WTC11 (cell line): ENCODE measurements at regions not wholly inside any gene's neighbourhood (a gene's known extent, or its start where the extent isn't known, plus 50 kb on each side); places are given as distances from the start of the nearest gene placed in this dataset.

Experiments used
- ATAC-seq: fragments of 200-7000 bp; cut with Tn5 transposase; 2 replicates; pipeline ENCODE4 v1.10.0; 2021; ENCODE audit warnings: mild to moderate bottlenecking, moderate library complexity
- CTCF ChIA-PET: fragments of 300-600 bp; sonication (Branson Sonifier 250); formaldehyde crosslinking; loops from one replicate; lab custom pipeline; 2021; ENCODE audit warnings: antibody characterized with exemption; lab: Charles Lee
- POLR2A ChIA-PET: fragments of 350-600 bp; sonication (Branson Sonifier 250); formaldehyde crosslinking; loops from one replicate; lab custom pipeline; 2021; ENCODE audit warnings: antibody characterized with exemption; lab: Charles Lee
- DNase-seq: peaks from one replicate; pipeline ENCODE4 v3.0.0; 2021; ENCODE audit warnings: low spot score
- H3K27ac Mint-ChIP-seq: 2 replicates; pipeline ENCODE4 v1.8.0; 2021; ENCODE audit warnings: mixed read lengths
- H3K27me3 Mint-ChIP-seq: 2 replicates; pipeline ENCODE4 v1.8.0; 2021; ENCODE audit warnings: low read depth, mild to moderate bottlenecking, moderate library complexity, mixed read lengths
- H3K36me3 Mint-ChIP-seq: 2 replicates; pipeline ENCODE4 v1.8.0; 2021; ENCODE audit warnings: mixed read lengths
- H3K4me1 Mint-ChIP-seq: 2 replicates; pipeline ENCODE4 v1.8.0; 2022; ENCODE audit warnings: mixed read lengths
- H3K4me3 Mint-ChIP-seq: 2 replicates; pipeline ENCODE4 v1.8.0; 2021; ENCODE audit warnings: mild to moderate bottlenecking, moderate library complexity, mixed read lengths
- H3K9me3 Mint-ChIP-seq: 2 replicates; pipeline ENCODE4 v1.8.0; 2021; ENCODE audit warnings: mixed read lengths
- CREM ChIP-seq: sonication (generic); formaldehyde crosslinking; IDR thresholded peaks from 2 replicates; pipeline ENCODE4 v1.8.1; 2022; ENCODE audit warnings: mild to moderate bottlenecking, missing genetic modification reagents, moderate library complexity
- ELF4 ChIP-seq: sonication (generic); formaldehyde crosslinking; IDR thresholded peaks from 2 replicates; pipeline ENCODE4 v1.8.1; 2022; ENCODE audit warnings: low read depth, mild to moderate bottlenecking, moderate library complexity, missing genetic modification reagents
- FOXP1 ChIP-seq: sonication (generic); formaldehyde crosslinking; IDR thresholded peaks from 2 replicates; pipeline ENCODE4 v1.8.0; 2022; ENCODE audit warnings: missing genetic modification reagents, mild to moderate bottlenecking, moderate library complexity, borderline replicate concordance
- GTF2I ChIP-seq: fragments of 250-450 bp; sonication (Bioruptor Pico); conservative IDR thresholded peaks from 2 replicates; pipeline ENCODE4 v1.4.0; 2021; ENCODE audit warnings: mild to moderate bottlenecking
- IRF2 ChIP-seq: sonication (generic); formaldehyde crosslinking; IDR thresholded peaks from 2 replicates; pipeline ENCODE4 v1.8.0; 2022; ENCODE audit warnings: low read depth, missing genetic modification reagents, borderline replicate concordance
- KAT7 ChIP-seq: sonication (generic); formaldehyde crosslinking; IDR thresholded peaks from 2 replicates; pipeline ENCODE4 v1.8.1; 2023; ENCODE audit warnings: missing genetic modification reagents, mild to moderate bottlenecking, borderline replicate concordance
- MXD4 ChIP-seq: fragments of 250-450 bp; sonication (Bioruptor Pico); IDR thresholded peaks from 2 replicates; pipeline ENCODE4 v1.8.0; 2021; ENCODE audit warnings: mild to moderate bottlenecking, moderate library complexity, borderline replicate concordance
- MYBL2 ChIP-seq: sonication (generic); formaldehyde crosslinking; IDR thresholded peaks from 2 replicates; pipeline ENCODE4 v1.8.1; 2023; ENCODE audit warnings: mild to moderate bottlenecking, moderate library complexity, missing genetic modification reagents
- NFATC4 ChIP-seq: fragments of 250-450 bp; sonication (Bioruptor Pico); IDR thresholded peaks from 2 replicates; pipeline ENCODE4 v1.9.0; 2021; ENCODE audit warnings: mild to moderate bottlenecking
- NR1H2 ChIP-seq: sonication (generic); formaldehyde crosslinking; IDR thresholded peaks from 2 replicates; pipeline ENCODE4 v1.9.0; 2021; ENCODE audit warnings: mild to moderate bottlenecking, moderate library complexity, missing genetic modification reagents
- NR3C1 ChIP-seq: sonication (generic); formaldehyde crosslinking; conservative IDR thresholded peaks from 2 replicates; pipeline ENCODE4 v1.8.1; 2023; ENCODE audit warnings: low read depth, mild to moderate bottlenecking, missing genetic modification reagents
- RORB ChIP-seq: fragments of 250-450 bp; sonication (Bioruptor Pico); IDR thresholded peaks from 2 replicates; pipeline ENCODE4 v1.9.0; 2021; ENCODE audit warnings: mild to moderate bottlenecking
- SMAD4 ChIP-seq: sonication (generic); formaldehyde crosslinking; IDR thresholded peaks from 2 replicates; pipeline ENCODE4 v1.8.0; 2022; ENCODE audit warnings: mild to moderate bottlenecking, missing genetic modification reagents
- SOX15 ChIP-seq: fragments of 250-450 bp; sonication (Bioruptor Pico); IDR thresholded peaks from 2 replicates; pipeline ENCODE4 v1.9.0; 2021; ENCODE audit warnings: mild to moderate bottlenecking
- TCF7 ChIP-seq: sonication (generic); formaldehyde crosslinking; IDR thresholded peaks from 2 replicates; pipeline ENCODE4 v1.8.0; 2022; ENCODE audit warnings: mild to moderate bottlenecking, low read depth, missing genetic modification reagents, moderate library complexity
- TEAD4 ChIP-seq: sonication (generic); formaldehyde crosslinking; IDR thresholded peaks from 2 replicates; pipeline ENCODE4 v1.8.0; 2022; ENCODE audit warnings: mild to moderate bottlenecking, missing genetic modification reagents
- TP53 ChIP-seq: sonication (generic); formaldehyde crosslinking; IDR thresholded peaks from 2 replicates; pipeline ENCODE4 v1.8.1; 2023; ENCODE audit warnings: mild to moderate bottlenecking, missing genetic modification reagents
- ZNF232 ChIP-seq: sonication (generic); formaldehyde crosslinking; IDR thresholded peaks from 2 replicates; pipeline ENCODE4 v1.8.0; 2022; ENCODE audit warnings: mild to moderate bottlenecking, missing genetic modification reagents
- ZNF416 ChIP-seq: fragments of 250-450 bp; sonication (Bioruptor Pico); IDR thresholded peaks from 2 replicates; pipeline ENCODE4 v1.9.0; 2021; ENCODE audit warnings: mild to moderate bottlenecking, inconsistent platforms
- TF ChIP-seq, protein P1 (sequence below): sonication (generic); formaldehyde crosslinking; IDR thresholded peaks from 2 replicates; pipeline ENCODE4 v1.8.0; 2022; ENCODE audit warnings: mild to moderate bottlenecking, missing genetic modification reagents
- TF ChIP-seq, protein P2 (sequence below): sonication (generic); formaldehyde crosslinking; IDR thresholded peaks from 2 replicates; pipeline ENCODE4 v1.8.0; 2022; ENCODE audit warnings: mild to moderate bottlenecking, missing genetic modification reagents
- TF ChIP-seq, protein P3 (sequence below): sonication (generic); formaldehyde crosslinking; IDR thresholded peaks from 2 replicates; pipeline ENCODE4 v1.8.1; 2023; ENCODE audit warnings: mild to moderate bottlenecking, moderate library complexity, missing genetic modification reagents
- TF ChIP-seq, protein P4 (sequence below): sonication (generic); formaldehyde crosslinking; IDR thresholded peaks from 2 replicates; pipeline ENCODE4 v1.8.0; 2022; ENCODE audit warnings: missing genetic modification reagents
- TF ChIP-seq, protein P5 (sequence below): sonication (generic); formaldehyde crosslinking; IDR thresholded peaks from 2 replicates; pipeline ENCODE4 v1.8.1; 2022; ENCODE audit warnings: mild to moderate bottlenecking, missing genetic modification reagents, moderate library complexity, borderline replicate concordance

DNA sequence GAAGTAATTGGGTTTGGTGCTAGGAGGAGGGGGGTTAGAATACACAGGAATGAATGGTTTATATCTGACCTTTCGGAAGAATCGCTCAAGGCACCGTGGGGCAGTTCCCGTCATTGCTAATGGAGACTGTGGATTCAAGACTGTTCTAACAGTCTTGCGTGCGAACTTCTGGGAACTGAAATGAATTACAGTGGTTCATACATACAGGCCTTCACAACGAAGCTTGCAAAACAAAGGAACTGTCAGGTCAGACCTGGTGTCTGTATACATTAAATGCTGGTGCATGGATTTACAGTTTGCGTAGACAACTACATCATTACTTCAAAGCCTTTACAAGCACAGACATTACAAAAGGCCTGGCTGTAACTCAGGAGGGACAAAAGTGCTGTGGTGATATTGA lies 983.9 kb downstream of the CDH11 start (continued):
- no peak for TF ChIP-seq ZNF232 (CRISPR knock-in tag)
- TF ChIP-seq, protein P1, sequence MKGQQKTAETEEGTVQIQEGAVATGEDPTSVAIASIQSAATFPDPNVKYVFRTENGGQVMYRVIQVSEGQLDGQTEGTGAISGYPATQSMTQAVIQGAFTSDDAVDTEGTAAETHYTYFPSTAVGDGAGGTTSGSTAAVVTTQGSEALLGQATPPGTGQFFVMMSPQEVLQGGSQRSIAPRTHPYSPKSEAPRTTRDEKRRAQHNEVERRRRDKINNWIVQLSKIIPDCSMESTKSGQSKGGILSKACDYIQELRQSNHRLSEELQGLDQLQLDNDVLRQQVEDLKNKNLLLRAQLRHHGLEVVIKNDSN (CRISPR knock-in tag): no peak
- TF ChIP-seq MXD4 (CRISPR knock-in tag): no peak
- TF ChIP-seq SOX15 (CRISPR knock-in tag): no peak
- no peak for TF ChIP-seq CREM (CRISPR knock-in tag)

DNA sequence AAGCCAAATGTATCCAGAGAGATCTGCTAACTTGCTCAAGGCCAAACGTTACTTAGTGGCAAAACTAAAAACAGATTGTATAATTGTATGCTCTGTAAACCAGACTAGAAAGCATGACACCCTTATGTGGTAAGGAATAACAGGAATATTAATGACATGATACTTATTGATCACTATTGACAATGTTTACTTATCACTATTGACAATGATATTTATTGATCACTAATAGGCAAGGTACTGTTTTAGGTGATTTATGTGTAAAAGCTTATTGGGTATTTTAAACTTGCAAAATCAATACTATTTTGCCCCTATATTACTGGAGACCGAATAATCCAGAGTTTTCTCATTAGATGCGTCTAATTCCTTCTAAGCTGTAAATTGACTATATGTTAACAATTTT lies 985.1 kb downstream of the CDH11 start:
- Mint-ChIP-seq H3K36me3 (no peaks in the 10 kb centered on the region), H3K9me3 (peaks cover 6% of the 10 kb centered on the region), H3K27me3 (no peaks in the 10 kb centered on the region), H3K4me3 (no peak overlapping the region), H3K27ac (no peak overlapping the region), H3K4me1 (peaks cover 7% of the 10 kb centered on the region)
- CTCF ChIA-PET: no interaction called here
- no peak for ATAC-seq
- TF ChIP-seq TCF7 (no peak), RORB (CRISPR knock-in tag) (no peak), ELF4 (CRISPR knock-in tag) (no peak), NFATC4 (CRISPR knock-in tag) (no peak), KAT7 (no peak), ZNF232 (CRISPR knock-in tag) (no peak), TEAD4 (CRISPR knock-in tag) (no peak), NR1H2 (CRISPR knock-in tag) (no peak), IRF2 (CRISPR knock-in tag) (no peak), MYBL2 (CRISPR knock-in tag) (no peak), NR3C1 (CRISPR knock-in tag) (no peak), ZNF416 (no peak), SMAD4 (CRISPR knock-in tag) (no peak), TP53 (no peak), FOXP1 (CRISPR knock-in tag) (no peak), GTF2I (CRISPR knock-in tag) (no peak)
- TF ChIP-seq, protein P2, sequence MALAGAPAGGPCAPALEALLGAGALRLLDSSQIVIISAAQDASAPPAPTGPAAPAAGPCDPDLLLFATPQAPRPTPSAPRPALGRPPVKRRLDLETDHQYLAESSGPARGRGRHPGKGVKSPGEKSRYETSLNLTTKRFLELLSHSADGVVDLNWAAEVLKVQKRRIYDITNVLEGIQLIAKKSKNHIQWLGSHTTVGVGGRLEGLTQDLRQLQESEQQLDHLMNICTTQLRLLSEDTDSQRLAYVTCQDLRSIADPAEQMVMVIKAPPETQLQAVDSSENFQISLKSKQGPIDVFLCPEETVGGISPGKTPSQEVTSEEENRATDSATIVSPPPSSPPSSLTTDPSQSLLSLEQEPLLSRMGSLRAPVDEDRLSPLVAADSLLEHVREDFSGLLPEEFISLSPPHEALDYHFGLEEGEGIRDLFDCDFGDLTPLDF (CRISPR knock-in tag): no peak
- TF ChIP-seq, protein P3, sequence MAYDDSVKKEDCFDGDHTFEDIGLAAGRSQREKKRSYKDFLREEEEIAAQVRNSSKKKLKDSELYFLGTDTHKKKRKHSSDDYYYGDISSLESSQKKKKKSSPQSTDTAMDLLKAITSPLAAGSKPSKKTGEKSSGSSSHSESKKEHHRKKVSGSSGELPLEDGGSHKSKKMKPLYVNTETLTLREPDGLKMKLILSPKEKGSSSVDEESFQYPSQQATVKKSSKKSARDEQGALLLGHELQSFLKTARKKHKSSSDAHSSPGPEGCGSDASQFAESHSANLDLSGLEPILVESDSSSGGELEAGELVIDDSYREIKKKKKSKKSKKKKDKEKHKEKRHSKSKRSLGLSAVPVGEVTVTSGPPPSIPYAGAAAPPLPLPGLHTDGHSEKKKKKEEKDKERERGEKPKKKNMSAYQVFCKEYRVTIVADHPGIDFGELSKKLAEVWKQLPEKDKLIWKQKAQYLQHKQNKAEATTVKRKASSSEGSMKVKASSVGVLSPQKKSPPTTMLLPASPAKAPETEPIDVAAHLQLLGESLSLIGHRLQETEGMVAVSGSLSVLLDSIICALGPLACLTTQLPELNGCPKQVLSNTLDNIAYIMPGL: no peak
- TF ChIP-seq, protein P4, sequence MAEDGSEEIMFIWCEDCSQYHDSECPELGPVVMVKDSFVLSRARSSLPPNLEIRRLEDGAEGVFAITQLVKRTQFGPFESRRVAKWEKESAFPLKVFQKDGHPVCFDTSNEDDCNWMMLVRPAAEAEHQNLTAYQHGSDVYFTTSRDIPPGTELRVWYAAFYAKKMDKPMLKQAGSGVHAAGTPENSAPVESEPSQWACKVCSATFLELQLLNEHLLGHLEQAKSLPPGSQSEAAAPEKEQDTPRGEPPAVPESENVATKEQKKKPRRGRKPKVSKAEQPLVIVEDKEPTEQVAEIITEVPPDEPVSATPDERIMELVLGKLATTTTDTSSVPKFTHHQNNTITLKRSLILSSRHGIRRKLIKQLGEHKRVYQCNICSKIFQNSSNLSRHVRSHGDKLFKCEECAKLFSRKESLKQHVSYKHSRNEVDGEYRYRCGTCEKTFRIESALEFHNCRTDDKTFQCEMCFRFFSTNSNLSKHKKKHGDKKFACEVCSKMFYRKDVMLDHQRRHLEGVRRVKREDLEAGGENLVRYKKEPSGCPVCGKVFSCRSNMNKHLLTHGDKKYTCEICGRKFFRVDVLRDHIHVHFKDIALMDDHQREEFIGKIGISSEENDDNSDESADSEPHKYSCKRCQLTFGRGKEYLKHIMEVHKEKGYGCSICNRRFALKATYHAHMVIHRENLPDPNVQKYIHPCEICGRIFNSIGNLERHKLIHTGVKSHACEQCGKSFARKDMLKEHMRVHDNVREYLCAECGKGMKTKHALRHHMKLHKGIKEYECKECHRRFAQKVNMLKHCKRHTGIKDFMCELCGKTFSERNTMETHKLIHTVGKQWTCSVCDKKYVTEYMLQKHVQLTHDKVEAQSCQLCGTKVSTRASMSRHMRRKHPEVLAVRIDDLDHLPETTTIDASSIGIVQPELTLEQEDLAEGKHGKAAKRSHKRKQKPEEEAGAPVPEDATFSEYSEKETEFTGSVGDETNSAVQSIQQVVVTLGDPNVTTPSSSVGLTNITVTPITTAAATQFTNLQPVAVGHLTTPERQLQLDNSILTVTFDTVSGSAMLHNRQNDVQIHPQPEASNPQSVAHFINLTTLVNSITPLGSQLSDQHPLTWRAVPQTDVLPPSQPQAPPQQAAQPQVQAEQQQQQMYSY (CRISPR knock-in tag): no peak
- TF ChIP-seq, protein P5, sequence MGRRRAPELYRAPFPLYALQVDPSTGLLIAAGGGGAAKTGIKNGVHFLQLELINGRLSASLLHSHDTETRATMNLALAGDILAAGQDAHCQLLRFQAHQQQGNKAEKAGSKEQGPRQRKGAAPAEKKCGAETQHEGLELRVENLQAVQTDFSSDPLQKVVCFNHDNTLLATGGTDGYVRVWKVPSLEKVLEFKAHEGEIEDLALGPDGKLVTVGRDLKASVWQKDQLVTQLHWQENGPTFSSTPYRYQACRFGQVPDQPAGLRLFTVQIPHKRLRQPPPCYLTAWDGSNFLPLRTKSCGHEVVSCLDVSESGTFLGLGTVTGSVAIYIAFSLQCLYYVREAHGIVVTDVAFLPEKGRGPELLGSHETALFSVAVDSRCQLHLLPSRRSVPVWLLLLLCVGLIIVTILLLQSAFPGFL (CRISPR knock-in tag): no peak
- no peak for DNase-seq
- POLR2A ChIA-PET: no interaction called here
